Kidney capillary endothelial cell (primary cell): ENCODE measurements at regions not wholly inside any gene's neighbourhood (a gene's known extent, or its start where the extent isn't known, plus 50 kb on each side); places are given as distances from the start of the nearest gene placed in this dataset.

ENCODE experiments used
- DNase-seq: peaks from one replicate; pipeline ENCODE4 v3.0.0-alpha.2; 2018; ENCODE audit warnings: low spot score

DNA sequence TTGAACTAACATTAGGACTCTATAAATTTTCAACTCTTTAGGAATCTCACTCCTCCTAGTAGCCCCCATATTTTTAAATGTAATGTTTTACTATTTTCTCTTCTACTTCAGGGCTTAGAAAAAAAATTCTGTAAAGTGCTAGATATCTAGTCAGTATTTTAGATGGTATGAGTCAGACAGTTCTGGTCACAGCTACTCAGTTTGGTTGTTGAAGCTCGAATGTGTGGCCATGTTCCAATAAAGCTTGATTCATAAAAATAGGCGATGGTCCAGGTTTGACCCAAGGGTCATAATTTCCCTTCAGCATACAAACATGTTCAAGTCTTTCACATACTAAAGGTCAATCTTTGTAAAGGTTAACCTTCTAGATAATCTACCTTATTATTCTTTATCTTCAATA lies 566.0 kb upstream of the CDH18 start:
- DNase-seq, result no peak

DNA sequence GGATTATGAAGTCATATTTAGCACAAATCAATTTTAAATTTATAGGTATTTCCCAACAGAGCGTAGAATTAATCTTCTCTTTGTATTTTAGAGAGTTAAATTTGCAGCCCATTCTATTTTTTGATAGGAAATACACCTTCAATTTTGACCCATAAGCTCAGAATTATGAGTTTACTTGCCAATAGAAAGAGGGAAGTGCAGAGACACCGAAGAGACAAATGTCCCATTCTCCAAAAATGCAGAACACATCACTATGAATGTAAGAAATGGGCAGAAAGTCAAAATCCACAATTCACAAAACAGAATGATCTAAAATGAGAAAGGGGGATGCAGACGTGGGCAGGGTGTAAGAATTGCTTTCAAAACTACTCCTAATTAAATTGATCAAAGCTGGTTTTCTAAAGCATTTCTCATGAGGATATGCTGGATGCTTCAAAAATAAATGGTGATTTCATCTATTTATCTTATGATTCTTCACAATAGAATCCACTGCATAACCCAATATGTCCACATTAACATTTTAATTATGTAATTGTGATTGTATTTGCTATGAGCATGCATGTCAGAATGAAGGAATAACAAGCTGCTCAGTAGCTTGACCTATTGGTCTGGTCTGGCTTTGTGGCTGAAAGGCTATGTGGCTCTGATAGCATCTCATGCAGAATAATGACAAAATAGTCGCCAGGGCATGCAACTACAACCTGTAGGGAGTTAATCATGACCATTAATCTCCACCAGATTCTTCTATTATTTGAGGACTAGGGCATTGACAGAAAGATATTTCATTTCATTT lies 550.1 kb upstream of the CDH18 start:
- DNase-seq, result no peak

DNA sequence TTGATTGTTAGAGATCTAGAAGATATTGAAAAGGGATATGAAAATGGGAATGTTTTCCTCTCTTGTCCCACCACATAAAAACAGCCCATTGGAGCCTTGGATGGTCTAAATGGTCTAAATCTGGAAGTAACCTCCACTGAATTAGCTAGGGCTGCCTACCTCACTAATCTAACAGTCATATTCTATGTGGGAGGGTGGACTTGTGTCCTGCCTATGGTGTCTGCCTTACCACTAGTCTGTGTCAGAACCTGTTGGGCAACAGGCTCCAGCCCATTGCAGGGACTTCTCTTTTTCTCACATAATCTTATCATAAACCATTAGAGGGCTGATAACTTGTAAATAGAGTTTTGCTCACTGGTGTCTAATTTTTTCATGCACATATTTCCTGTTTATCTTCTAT lies 548.8 kb upstream of the CDH18 start:
- no peak for DNase-seq

DNA sequence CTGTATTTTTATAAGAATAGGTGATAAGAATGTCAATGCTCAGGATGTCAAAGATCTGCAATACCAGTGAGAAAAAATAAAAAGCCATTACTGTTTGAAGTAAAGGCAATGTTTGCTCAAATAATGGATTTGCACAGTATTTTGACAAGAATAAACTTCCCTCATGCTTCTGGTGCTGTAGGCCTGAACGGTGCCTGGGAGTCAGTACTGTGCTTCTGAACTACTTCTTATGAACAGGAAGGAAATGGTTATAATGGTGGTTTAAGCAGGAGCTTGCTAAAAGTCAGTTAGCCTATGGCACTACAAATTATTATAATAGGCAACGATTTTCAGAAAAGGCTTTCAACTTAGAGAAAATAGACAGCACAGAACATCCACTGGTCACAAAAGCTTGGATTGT lies 548.3 kb upstream of the CDH18 start:
- no peak for DNase-seq

DNA sequence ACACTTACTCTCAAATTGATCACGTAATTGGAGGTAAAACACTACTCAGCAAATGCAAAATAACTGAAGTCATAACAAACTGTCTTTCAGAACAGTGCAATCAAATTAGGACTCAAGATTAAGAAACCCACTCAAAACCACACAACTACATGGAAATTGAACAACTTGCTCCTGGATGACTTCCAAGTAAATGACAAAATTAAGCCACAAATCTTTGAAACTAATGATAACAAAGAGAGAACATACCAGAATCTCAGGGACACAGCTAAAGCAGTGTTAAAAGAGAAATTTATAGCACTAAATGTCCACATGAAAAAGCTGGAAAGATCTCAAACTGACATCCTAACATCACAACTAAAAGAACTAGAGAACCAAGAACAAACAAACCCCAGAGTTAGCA lies 540.5 kb upstream of the CDH18 start:
- DNase-seq, result no peak

DNA sequence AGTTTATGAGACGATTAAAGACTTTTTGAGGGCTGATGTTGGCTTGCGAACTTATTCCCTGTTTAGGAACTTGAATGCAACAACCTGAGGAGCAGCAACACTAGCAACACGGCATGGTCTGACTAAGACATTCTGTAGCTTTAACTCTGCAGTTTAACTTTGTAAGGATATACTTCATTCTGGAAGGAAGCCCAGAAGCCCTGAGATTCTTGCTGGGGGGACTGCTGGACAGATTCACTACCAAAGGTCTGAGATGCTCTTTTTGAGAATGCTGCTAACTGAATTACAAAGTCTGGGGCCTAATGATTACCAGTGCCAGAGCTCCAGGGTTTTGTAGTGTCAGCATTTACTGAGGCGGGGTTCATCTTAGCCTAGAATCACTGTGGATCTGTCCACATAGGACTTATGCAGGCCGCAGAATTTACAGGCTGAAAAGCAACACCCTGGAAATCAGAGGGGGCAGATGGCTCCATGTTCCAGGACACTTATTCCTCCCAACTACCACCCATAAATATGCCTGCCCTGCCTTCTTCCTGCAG lies 537.1 kb upstream of the CDH18 start:
- no peak for DNase-seq

DNA sequence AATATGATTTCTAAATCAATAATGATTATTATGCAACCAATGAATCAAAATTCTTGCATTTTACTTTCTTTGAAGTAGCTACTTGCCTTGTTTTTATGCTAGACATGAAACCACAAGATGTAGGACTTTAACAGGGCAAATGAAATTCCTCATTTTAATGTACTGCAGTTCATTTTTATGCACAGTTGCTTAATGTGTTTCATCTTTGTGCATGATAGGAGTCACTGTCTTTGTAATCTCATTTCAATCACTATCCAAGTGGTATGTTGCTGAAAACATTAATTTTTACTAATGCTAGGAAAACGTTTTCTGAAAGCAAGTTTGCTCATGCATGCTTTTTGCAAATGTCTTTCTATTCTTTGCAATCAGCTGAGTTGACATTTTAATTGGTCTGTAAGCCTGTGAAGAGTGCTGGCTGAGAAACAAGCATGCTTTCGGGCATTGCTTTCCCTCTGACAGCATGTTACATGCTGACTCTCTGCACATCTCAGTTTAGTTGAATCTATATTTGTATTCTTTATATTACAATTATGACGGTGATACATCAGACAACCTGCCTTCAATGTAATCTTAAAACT lies 535.0 kb upstream of the CDH18 start:
- DNase-seq, result no peak

DNA sequence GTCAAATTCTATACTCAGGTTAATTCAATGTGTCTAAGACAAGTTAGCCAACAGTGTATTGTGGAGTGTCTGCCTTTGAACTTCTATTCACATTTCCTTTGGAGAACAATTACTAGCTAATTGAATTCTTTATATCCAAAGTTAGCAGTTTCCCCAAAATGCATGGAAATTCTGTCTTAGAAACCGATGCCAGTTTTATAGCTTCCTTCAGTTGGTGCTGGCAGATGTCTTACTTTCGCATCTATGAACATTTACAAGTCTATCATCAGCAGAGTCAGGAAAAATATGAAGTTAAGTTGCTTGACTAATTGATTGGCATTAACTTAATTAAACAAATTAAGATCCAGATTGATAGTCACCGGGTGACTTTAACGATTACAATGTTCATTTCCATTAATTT lies 527.6 kb upstream of the CDH18 start:
- DNase-seq, result no peak

DNA sequence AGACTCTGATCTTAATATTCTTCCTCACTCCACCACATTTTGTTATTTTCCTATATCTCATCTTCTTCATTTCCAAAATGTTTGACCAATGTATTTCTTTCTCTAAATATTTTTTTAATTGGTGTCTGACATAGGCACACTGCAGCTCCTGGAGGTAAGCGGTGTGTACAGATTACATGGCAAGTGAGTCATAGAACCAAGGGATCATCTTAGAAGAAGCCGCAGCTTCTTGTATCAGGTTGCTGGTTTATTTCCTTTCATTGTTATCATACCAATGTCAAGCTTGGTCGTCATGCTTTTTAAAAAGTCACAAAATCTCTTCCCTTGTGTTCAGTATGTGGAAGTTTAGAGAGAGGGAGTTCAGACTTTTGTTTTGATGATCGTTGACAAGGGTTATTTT lies 526.1 kb upstream of the CDH18 start:
- DNase-seq, result no peak

DNA sequence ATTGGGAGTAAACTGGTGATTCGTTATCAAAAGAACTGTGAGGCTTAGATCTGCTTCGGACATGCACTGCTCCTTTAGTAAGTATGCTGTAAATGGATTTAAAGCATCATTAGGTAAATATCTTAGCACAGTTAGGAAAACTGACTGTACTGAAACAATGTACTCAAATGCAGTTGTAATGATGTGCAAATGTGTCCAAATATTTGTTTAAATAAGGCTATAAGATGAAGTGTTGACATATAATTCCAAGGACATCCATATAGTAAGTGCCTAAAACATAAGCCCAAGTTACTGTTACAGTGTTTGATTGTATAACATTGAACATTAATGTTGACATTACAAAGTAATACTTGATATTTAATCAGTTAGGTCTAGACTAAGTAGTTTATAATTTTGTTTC lies 512.5 kb upstream of the CDH18 start:
- DNase-seq, result no peak

DNA sequence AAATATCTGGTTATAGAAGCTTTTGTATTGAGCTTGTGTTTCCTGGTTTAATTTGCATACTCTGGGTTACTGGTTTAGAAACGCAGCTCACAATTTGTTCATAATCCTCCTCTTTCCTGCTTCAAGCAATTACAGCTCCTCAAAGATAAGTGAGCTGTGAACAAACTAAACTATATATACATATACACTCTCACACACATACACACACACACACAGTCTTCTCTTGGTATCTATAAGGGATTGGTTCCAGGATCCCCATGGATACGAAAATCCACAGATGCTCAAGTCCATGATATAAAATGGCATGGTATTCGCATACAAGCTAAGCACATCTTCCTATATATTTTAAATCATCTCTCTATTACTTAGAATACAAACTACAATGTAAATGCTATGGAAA lies 510.9 kb upstream of the CDH18 start:
- no peak for DNase-seq

DNA sequence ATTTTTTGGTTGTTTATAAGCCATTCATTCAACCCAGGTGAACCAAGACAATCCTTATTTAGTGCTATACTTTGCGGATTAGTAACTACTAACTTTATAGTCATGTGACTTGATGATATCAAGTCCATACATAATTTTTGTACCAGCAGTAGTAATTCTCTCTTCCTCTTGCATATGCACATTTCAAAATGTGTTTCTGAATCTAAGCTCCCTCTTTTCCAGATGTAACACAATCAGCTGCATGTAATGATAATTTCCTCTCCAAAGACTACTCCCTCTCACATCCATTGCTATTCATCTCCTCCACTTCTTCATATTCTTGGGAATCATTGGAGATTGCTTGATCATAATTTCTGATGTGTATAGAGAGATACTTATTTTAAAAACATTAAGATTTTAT lies 510.1 kb upstream of the CDH18 start:
- no peak for DNase-seq

DNA sequence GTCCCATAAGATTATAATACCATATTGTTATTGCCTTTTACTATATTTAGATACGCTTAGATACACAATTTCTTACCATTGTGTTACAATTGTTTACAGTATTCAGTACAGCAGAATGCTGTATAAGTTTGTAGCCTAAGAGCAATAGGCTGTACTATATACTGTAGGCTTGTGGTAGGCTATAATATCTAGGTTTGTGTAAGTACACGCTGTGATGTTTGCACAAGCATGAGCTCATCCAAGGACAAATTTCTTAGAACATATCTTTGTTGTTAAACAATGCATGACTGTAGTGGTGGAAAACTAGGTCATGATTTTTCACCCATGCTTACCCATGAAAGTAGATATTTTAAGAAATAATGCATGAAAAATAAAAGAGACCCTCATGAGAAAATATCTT lies 509.4 kb upstream of the CDH18 start:
- DNase-seq, result no peak

DNA sequence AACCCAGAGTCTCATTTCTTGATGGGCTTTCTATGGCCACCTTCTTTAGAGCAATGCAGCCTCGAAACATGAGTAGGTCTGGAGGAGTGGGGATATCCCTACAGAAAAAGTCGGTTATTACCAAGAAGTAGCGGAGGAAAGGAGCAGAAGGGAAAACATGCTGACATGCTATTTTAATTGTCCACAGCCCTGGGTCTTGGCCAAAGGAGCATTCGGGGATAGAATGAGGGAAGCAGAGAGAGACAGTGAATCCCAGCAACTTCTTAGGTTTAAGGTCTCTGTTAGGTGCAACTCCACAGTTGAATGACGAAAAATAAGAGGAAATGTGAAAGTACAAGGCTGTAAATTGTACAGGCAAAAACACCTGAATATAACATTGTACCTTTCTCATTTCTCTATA lies 506.7 kb upstream of the CDH18 start:
- DNase-seq, result no peak

DNA sequence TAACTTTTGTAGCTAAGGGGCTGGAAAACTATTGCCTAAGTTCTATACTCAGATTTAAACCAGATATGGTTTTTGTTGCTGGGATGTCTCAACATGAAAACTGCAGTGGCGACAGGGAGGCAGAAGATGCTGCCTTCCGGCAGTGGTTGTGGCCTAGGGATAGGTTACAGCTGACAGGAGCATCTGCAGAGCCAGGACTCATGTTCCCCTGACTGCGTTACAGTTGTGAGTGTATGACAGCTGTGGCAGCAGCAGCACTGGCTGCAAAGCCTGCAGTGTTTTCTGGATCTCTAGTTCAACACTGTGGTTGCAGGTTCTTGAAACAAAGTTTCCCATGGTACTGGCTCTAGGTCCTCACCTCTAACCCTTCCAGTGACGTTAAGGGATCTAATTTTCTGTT lies 498.8 kb upstream of the CDH18 start:
- no peak for DNase-seq

DNA sequence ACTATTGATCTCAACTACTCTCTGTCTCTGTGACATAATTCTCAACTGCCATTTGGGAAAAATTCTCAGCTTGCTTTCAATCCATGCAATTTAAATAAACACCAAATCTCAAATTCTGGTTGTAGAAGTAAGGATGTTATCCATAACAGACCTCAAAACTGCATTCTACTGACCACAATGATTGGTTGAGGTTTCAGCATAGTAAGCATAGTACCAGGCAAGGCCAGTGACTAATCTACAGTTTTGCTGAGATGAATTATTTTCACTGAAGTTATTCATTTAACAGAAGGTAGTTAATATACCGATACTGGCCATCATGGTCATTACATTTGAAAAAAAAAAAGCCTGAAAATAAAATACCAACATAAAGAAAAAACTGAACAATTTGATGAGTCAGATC lies 488.0 kb upstream of the CDH18 start:
- no peak for DNase-seq

DNA sequence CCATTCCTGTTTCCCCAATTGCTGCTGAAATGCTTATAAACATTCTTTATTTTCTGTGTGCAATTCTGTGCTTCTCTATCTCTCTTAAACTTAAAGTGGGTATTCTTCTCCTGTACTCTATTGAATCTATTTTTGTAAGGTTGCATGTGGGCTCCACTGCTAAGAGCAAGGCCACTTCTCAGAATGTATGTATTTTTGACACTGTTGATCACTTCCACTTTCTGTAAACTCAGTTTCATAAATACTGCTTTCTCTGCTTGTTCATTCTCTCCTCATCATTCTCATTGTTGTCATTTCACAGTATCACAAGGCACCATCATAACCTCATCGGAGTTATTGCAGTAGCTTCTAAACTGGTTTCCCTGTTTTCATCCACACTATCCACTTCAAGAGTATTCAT lies 483.0 kb upstream of the CDH18 start:
- no peak for DNase-seq

DNA sequence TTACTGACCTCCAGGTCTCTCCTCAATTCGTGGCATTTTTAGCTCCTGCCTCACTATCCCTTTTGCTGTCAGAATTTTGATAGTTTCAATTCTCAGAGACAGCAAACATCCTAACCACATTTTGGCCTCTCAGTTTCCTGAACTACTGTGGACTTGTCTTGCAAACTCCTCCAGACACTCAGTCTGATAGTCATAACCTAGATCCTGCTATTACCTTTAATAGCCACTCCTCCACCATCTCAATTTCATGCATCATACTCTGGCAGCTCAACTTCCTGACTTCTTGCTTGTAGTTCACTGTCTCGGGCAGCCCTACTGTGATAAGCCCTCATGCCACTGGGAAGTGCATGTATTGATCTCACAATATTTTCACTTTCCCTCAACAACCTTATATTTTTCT lies 481.8 kb upstream of the CDH18 start:
- no peak for DNase-seq

DNA sequence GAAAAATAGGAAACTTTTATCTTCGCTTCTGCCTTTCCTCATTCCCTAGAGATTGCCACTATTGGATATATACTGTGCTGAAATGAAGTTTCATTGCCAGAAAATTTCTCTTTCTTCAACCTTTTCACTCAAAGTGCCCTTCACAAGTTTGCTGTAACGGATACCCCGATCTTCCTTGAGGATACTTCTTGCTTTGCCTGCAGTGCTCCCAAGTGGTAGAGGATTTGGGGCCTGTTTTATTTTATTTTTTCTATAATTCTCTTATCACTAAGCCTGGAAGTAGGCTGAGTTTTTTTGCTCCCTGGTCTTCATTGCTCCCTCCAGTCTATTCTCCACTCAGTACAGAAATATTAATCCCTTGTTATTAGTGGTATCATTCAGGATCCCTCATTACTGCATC lies 481.4 kb upstream of the CDH18 start:
- DNase-seq, result no peak

DNA sequence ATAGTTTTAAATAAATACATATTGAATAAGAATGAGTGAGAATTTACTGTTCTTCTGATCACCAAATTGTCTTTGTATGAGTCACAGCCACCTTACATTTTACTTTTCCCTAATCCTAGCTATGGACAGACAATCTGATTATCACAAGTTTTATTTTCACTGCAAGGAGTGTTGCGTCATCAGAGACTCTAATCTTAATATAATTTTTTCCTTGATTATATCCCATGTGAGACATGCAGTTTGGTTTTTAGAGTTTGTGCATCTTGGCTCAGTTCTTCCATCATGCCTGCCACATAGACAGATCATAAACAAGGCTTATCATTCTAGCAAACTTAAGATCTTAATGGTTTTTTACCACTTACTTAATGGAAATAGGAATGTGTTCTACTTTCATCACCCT lies 478.5 kb upstream of the CDH18 start:
- DNase-seq, result no peak

DNA sequence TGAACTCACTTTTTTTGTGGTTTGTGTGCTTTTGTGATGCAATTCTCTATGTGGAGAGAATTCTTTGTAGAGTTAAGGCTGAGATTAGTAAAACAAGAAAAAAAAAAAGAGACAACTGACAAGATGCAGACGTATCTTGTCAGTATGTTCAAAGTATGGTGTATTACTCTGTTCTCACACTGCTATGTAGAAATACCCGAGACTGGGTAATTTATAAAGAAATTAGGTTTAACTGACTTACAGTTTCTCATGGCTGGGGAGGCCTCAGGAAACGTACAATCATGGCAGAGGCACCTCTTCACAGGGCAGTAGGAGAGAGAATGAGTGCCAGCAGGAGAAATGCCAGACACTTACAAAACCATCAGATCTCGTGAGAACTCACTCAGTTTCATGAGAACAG lies 475.2 kb upstream of the CDH18 start:
- no peak for DNase-seq

DNA sequence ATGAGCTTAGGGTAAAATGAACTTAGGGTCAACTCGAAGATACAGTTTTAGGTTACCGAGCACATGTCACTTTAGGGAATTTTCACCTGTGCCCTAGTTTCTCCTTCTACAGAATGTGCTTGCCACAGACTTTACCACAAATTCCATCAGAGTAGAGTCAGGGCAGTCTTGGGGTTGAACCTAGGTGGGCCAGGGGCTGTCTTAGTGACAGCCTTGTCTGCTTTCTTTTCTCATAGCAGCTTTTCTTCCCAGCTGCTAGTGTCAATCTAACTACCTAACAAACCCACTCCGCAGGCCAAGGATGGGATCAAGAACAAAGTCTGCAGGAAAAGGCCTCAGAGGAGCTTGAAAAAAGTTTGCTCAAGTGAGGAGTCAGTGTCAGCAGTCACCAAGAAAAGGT lies 458.1 kb upstream of the CDH18 start:
- no peak for DNase-seq

DNA sequence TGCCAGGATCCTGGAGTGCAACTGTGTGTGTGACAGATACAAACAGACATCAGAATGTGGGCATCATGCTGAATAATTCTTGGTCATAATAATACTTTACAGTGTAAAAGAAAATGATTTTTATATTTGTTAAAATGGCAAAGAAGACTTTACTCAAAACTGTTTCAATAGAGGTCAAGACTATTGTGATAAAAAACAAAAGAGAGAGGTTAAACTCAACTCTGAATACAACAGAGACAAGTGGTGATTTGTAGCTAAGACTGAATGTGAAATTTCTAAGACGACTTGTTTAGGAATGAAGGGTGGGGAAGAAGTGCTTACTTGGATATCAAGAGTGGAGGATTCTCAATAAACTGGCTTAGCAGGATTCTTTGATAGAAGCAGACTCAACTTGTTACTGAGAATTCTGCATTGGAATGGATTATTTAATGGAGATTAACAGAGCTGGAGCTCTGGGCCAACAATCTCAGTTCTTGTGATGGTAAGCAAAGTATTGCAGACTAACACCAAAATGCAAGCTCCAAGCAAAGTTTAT lies 457.4 kb upstream of the CDH18 start:
- DNase-seq, result no peak

DNA sequence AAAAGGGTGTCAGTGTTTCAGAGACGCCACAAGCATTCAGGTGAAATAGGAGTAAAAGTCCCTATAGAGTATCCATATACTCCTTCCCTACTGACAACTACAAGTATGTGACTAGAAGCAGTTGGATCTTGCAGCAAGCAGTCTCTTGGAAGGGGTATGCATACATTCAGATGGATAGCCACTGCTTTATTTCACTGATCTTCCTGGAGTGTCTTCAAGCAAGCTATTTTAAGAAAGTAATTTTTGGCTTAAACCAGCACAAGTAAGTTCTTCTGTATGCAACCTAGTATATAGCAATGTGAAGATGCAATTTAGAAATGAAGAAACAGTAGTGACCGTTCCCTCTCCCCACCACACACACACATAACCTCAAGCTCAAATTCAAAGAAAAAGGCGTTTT lies 446.8 kb upstream of the CDH18 start:
- no peak for DNase-seq
